Trophoblast cell (in vitro differentiated cells and primary cell): ENCODE measurements at regions not wholly inside any gene's neighbourhood (a gene's known extent, or its start where the extent isn't known, plus 50 kb on each side); places are given as distances from the start of the nearest gene placed in this dataset.
"Not testable (repeated sequence)": the region's sequence is repeated elsewhere in the genome, so short reads cannot be mapped to it uniquely, and the experiment has no call there.

ENCODE experiments used
- DNase-seq, 2 donors: peaks; one replicate each; pipeline ENCODE4 v3.0.0-alpha.2; 2016
- H2AFZ ChIP-seq: 2 replicates; pipeline ENCODE4 v1.6.1; 2013; ENCODE audit warnings: low read length, moderate library complexity, mild to moderate bottlenecking; ENCODE audit not compliant: insufficient read depth, poor library complexity
- H2AK5ac ChIP-seq: 2 replicates; pipeline ENCODE4 v1.6.1; 2013; ENCODE audit warnings: mild to moderate bottlenecking, low read length
- H2BK120ac ChIP-seq: 2 replicates; pipeline ENCODE4 v1.6.1; 2013; ENCODE audit warnings: low read length, mild to moderate bottlenecking, moderate library complexity; ENCODE audit not compliant: insufficient read depth, poor library complexity
- H2BK12ac ChIP-seq: 2 replicates; pipeline ENCODE4 v1.6.1; 2013; ENCODE audit warnings: mild to moderate bottlenecking, low read length, moderate library complexity
- H2BK5ac ChIP-seq: 2 replicates; pipeline ENCODE4 v1.6.1; 2013; ENCODE audit warnings: low read length, low read depth, moderate library complexity, mild to moderate bottlenecking; ENCODE audit not compliant: poor library complexity
- H3K14ac ChIP-seq: 2 replicates; pipeline ENCODE4 v1.6.1; 2013; ENCODE audit warnings: mild to moderate bottlenecking, low read length
- H3K18ac ChIP-seq: 2 replicates; pipeline ENCODE4 v1.6.1; 2013; ENCODE audit warnings: mild to moderate bottlenecking, low read length
- H3K23ac ChIP-seq: 2 replicates; pipeline ENCODE4 v1.6.1; 2013; ENCODE audit warnings: low read length
- H3K27ac ChIP-seq: 2 replicates; pipeline ENCODE4 v1.5.1; 2013; ENCODE audit warnings: low read depth, mild to moderate bottlenecking, inconsistent platforms, low read length, moderate library complexity
- H3K27me3 ChIP-seq: 2 replicates; pipeline ENCODE4 v1.6.1; 2013; ENCODE audit warnings: inconsistent platforms, mild to moderate bottlenecking, low read length, moderate library complexity; ENCODE audit not compliant: insufficient read depth
- H3K36me3 ChIP-seq, 2 experiments: 1 replicate in 1 of 2; 2 replicates in 1 of 2; pipeline ENCODE4 v1.6.1; 2013; ENCODE audit warnings: low read length in 2 of 2, mild to moderate bottlenecking in 2 of 2, moderate library complexity in 1 of 2; ENCODE audit not compliant: insufficient read depth in 2 of 2, control insufficient read depth in 1 of 2
- H3K4ac ChIP-seq: 2 replicates; pipeline ENCODE4 v1.6.1; 2013; ENCODE audit warnings: low read depth, mild to moderate bottlenecking, low read length, moderate library complexity
- H3K4me1 ChIP-seq, 2 experiments: 1 replicate in 1 of 2; 2 replicates in 1 of 2; pipeline ENCODE4 v1.6.1; 2013; ENCODE audit warnings: low read length in 2 of 2, mild to moderate bottlenecking in 2 of 2, moderate library complexity in 1 of 2; ENCODE audit not compliant: insufficient read depth in 2 of 2, control insufficient read depth in 1 of 2
- H3K4me2 ChIP-seq: 2 replicates; pipeline ENCODE4 v1.6.1; 2013; ENCODE audit warnings: inconsistent platforms, mild to moderate bottlenecking, low read length, moderate library complexity
- H3K4me3 ChIP-seq: 2 replicates; pipeline ENCODE4 v1.5.1; 2013; ENCODE audit warnings: mild to moderate bottlenecking, low read depth, low read length, inconsistent platforms
- H3K79me1 ChIP-seq: one replicate; pipeline ENCODE4 v1.6.1; 2013; ENCODE audit warnings: low read length
- H3K79me2 ChIP-seq: 2 replicates; pipeline ENCODE4 v1.6.1; 2013; ENCODE audit warnings: low read length, mild to moderate bottlenecking; ENCODE audit not compliant: control insufficient read depth, insufficient read depth, poor library complexity
- H3K9ac ChIP-seq: 2 replicates; pipeline ENCODE4 v1.6.1; 2013; ENCODE audit warnings: mild to moderate bottlenecking, low read length
- H3K9me3 ChIP-seq: 2 replicates; pipeline ENCODE4 v1.6.1; 2013; ENCODE audit warnings: low read depth, mild to moderate bottlenecking, control low read depth, inconsistent platforms, low read length; ENCODE audit not compliant: insufficient read depth
- H4K12ac ChIP-seq: 2 replicates; pipeline ENCODE4 v1.6.1; 2013; ENCODE audit warnings: low read depth, mild to moderate bottlenecking, low read length, moderate library complexity
- H4K8ac ChIP-seq: 2 replicates; pipeline ENCODE4 v1.6.1; 2013; ENCODE audit warnings: low read depth, mild to moderate bottlenecking, low read length, moderate library complexity
- H4K91ac ChIP-seq: one replicate; pipeline ENCODE4 v1.6.1; 2013; ENCODE audit warnings: low read depth, mild to moderate bottlenecking, low read length, moderate library complexity
- WGBS: extraction: QIAGEN DNeasy Blood & Tissue Kit; methylation state at CpG from one replicate; pipeline ENCODE4 v1.1.7; 2013; ENCODE audit warnings: missing lambda C conversion rate; ENCODE audit not compliant: insufficient read length, insufficient coverage; ENCODE audit errors: extremely low coverage; 5-methylcytosine and 5-hydroxymethylcytosine counted together

- Histone ChIP-seq H3K79me1 (no peaks in the 10 kb centered on the region), H2AK5ac (no peak overlapping the region), H2BK12ac (no peak overlapping the region), H3K4me1 (peaks cover 0 to 3% of the 10 kb centered on the region in 2 experiments), H3K9ac (no peak overlapping the region), H3K4me3 (no peak overlapping the region), H3K9me3 (peaks cover 3% of the 10 kb centered on the region), H3K18ac (no peak overlapping the region), H3K79me2 (no peaks in the 10 kb centered on the region), H4K12ac (no peak overlapping the region), H2AFZ (no peak overlapping the region), H4K91ac (no peak overlapping the region), H3K4ac (no peak overlapping the region), H3K23ac (no peak overlapping the region), H2BK120ac (no peak overlapping the region), H2BK5ac (no peak overlapping the region), H3K27me3 (peaks cover 18% of the 10 kb centered on the region), H3K27ac (no peak overlapping the region), H3K14ac (no peak overlapping the region), H4K8ac (no peak overlapping the region), H3K4me2 (no peak overlapping the region), H3K36me3 (no peaks in the 10 kb centered on the region)
- WGBS: no CpG with 5 or more reads among the region's 12 CpGs
- no peak for DNase-seq
Measured at GRCh38 chr1:47502746-47503370, 65.0 kb downstream of the FOXD2 start.

- not testable (repeated sequence) for H3K27ac ChIP-seq, H2AFZ ChIP-seq, H4K91ac ChIP-seq, H3K79me1 ChIP-seq, H3K14ac ChIP-seq, H2AK5ac ChIP-seq, H4K12ac ChIP-seq, H3K4me1 ChIP-seq, H3K9ac ChIP-seq, H2BK5ac ChIP-seq, H3K4ac ChIP-seq, H2BK12ac ChIP-seq, H3K9me3 ChIP-seq, H3K18ac ChIP-seq, H3K36me3 ChIP-seq, H3K23ac ChIP-seq, H4K8ac ChIP-seq, H3K79me2 ChIP-seq, H2BK120ac ChIP-seq, H3K4me2 ChIP-seq, DNase-seq, H3K4me3 ChIP-seq
- WGBS: no CpG with 5 or more reads among the region's 4 CpGs
- H3K27me3 ChIP-seq: peaks cover 38% of the 10 kb centered on the region
Measured at GRCh38 chr1:47504840-47505239, 67.0 kb downstream of the FOXD2 start.

GRCh38 chr1:47505267-47505666 lies 67.4 kb downstream of the FOXD2 start:
- H3K23ac ChIP-seq: no peak overlapping the region
- no peak overlapping the region for H3K27ac ChIP-seq
- no peak overlapping the region for H4K12ac ChIP-seq
- no peak overlapping the region for H3K4me2 ChIP-seq
- H3K18ac ChIP-seq: no peak overlapping the region
- no peak overlapping the region for H4K91ac ChIP-seq
- no CpG with 5 or more reads among the region's 2 CpGs for WGBS
- no peaks in the 10 kb centered on the region for H3K36me3 ChIP-seq
- H3K4me1 ChIP-seq: peaks cover 0 to 8% of the 10 kb centered on the region in 2 experiments
- no peak overlapping the region for H4K8ac ChIP-seq
- no peaks in the 10 kb centered on the region for H3K79me2 ChIP-seq
- no peak overlapping the region for H2BK12ac ChIP-seq
- peaks cover 41% of the 10 kb centered on the region for H3K27me3 ChIP-seq
- H2BK120ac ChIP-seq: no peak overlapping the region
- no peak overlapping the region for H2BK5ac ChIP-seq
- H3K9ac ChIP-seq: no peak overlapping the region
- no peak overlapping the region for H3K4ac ChIP-seq
- no peak overlapping the region for H2AFZ ChIP-seq
- H3K4me3 ChIP-seq: no peak overlapping the region
- H3K9me3 ChIP-seq: peaks cover 3% of the 10 kb centered on the region
- no peaks in the 10 kb centered on the region for H3K79me1 ChIP-seq
- no peak overlapping the region for H3K14ac ChIP-seq
- DNase-seq: no peak
- H2AK5ac ChIP-seq: no peak overlapping the region

DNA sequence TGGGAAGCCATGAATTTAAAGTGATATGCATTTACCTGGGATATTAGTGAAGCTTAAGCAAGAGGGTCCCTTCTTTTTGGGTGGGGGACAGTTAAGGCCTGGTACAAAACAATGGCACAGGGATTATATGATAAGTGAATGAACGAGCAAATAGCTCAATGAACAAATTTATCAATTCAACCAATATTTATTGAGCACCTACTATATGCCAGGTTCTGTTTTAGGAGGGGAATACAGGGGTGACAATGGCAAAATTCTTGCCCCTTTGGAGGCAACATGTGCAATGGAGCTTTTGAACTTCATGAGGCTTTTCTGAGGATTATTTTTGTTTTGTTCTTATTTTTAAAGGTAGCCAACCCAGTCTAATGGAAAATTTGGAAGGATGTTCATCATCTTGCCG lies 68.2 kb downstream of the FOXD2 start:
- no peak overlapping the region for H4K12ac ChIP-seq
- H3K4me2 ChIP-seq: no peak overlapping the region
- H3K23ac ChIP-seq: no peak overlapping the region
- H4K8ac ChIP-seq: no peak overlapping the region
- H3K9ac ChIP-seq: no peak overlapping the region
- H3K9me3 ChIP-seq: peaks cover 3% of the 10 kb centered on the region
- H4K91ac ChIP-seq: no peak overlapping the region
- no CpG with 5 or more reads among the region's 2 CpGs for WGBS
- no peak overlapping the region for H2BK12ac ChIP-seq
- H3K14ac ChIP-seq: no peak overlapping the region
- H2AK5ac ChIP-seq: no peak overlapping the region
- H2AFZ ChIP-seq: no peak overlapping the region
- H3K36me3 ChIP-seq: no peaks in the 10 kb centered on the region
- no peaks in the 10 kb centered on the region for H3K79me2 ChIP-seq
- no peaks in the 10 kb centered on the region for H3K79me1 ChIP-seq
- no peak overlapping the region for H3K18ac ChIP-seq
- H3K4me1 ChIP-seq: peaks cover 0 to 8% of the 10 kb centered on the region in 2 experiments
- peaks cover 41% of the 10 kb centered on the region for H3K27me3 ChIP-seq
- H3K4me3 ChIP-seq: no peak overlapping the region
- no peak overlapping the region for H2BK5ac ChIP-seq
- no peak for DNase-seq
- H3K4ac ChIP-seq: no peak overlapping the region
- H3K27ac ChIP-seq: no peak overlapping the region
- H2BK120ac ChIP-seq: no peak overlapping the region
